Suppressor macrophage (primary cell): ENCODE measurements at regions not wholly inside any gene's neighbourhood (a gene's known extent, or its start where the extent isn't known, plus 50 kb on each side); places are given as distances from the start of the nearest gene placed in this dataset.
"Not testable (repeated sequence)": the region's sequence is repeated elsewhere in the genome, so short reads cannot be mapped to it uniquely, and the experiment has no call there.

Experiments
- DNase-seq, 4 experiments: peaks; one replicate each; pipeline ENCODE4 v3.0.0-alpha.2; 2020 to 2022

- DNase-seq = no peak
These were observed 55.3 kb upstream of the NOL4 start for GRCh38 chr18:34280000-34280399.

- DNase-seq = no peak
These were observed 55.9 kb upstream of the NOL4 start for GRCh38 chr18:34280653-34281052.

- DNase-seq = no peak
These were observed 56.6 kb upstream of the NOL4 start for GRCh38 chr18:34281290-34281689.

- DNase-seq = no peak
These were observed 57.0 kb upstream of the NOL4 start for GRCh38 chr18:34281722-34282121.

- no peak for DNase-seq
These were observed 58.8 kb upstream of the NOL4 start for GRCh38 chr18:34283506-34283905.

- DNase-seq = no peak
These were observed 63.1 kb upstream of the NOL4 start for GRCh38 chr18:34287825-34288224.

GRCh38 chr18:34292594-34292993, 67.9 kb upstream of the NOL4 start:
- no peak for DNase-seq

GRCh38 chr18:34297287-34297686, 72.6 kb upstream of the NOL4 start:
- DNase-seq = no peak

GRCh38 chr18:34299828-34300227, 75.1 kb upstream of the NOL4 start:
- DNase-seq = no peak

- no peak for DNase-seq
These were observed 86.8 kb upstream of the NOL4 start for GRCh38 chr18:34311468-34311867.

GRCh38 chr18:34314847-34315246, 90.1 kb upstream of the NOL4 start:
- no peak for DNase-seq

GRCh38 chr18:34315591-34316352, 91.1 kb upstream of the NOL4 start:
- no peak for DNase-seq

GRCh38 chr18:34320267-34320666, 95.6 kb upstream of the NOL4 start:
- DNase-seq = no peak

- DNase-seq = no peak
These were observed 96.4 kb upstream of the NOL4 start for GRCh38 chr18:34321066-34321465.

GRCh38 chr18:34322365-34323289, 97.9 kb upstream of the NOL4 start:
- peak; percentile 27 to 55 (median 31) for DNase-seq

GRCh38 chr18:34329840-34330239, 105.1 kb upstream of the NOL4 start:
- DNase-seq = no peak

- no peak for DNase-seq
These were observed 105.6 kb upstream of the NOL4 start for GRCh38 chr18:34330308-34330707.

GRCh38 chr18:34330907-34331306, 106.2 kb upstream of the NOL4 start:
- DNase-seq = not testable (repeated sequence)

- DNase-seq = not testable (repeated sequence)
These were observed 106.6 kb upstream of the NOL4 start for GRCh38 chr18:34331343-34331742.

- DNase-seq = no peak
These were observed 114.4 kb upstream of the NOL4 start for GRCh38 chr18:34339155-34339554.

GRCh38 chr18:34342960-34343359, 118.2 kb upstream of the NOL4 start:
- no peak for DNase-seq

GRCh38 chr18:34345738-34346137, 121.0 kb upstream of the NOL4 start:
- DNase-seq = no peak

GRCh38 chr18:34350778-34351177, 126.1 kb upstream of the NOL4 start:
- DNase-seq = no peak
